Hindlimb muscle (tissue), 1 donor: ENCODE measurements at regions not wholly inside any gene's neighbourhood (a gene's known extent, or its start where the extent isn't known, plus 50 kb on each side); places are given as distances from the start of the nearest gene placed in this dataset.
"Not testable (repeated sequence)": the region's sequence is repeated elsewhere in the genome, so short reads cannot be mapped to it uniquely, and the experiment has no call there.

Experiments used
- DNase-seq: peaks from one replicate; pipeline ENCODE4 v3.0.0-alpha.2; 2013

DNA sequence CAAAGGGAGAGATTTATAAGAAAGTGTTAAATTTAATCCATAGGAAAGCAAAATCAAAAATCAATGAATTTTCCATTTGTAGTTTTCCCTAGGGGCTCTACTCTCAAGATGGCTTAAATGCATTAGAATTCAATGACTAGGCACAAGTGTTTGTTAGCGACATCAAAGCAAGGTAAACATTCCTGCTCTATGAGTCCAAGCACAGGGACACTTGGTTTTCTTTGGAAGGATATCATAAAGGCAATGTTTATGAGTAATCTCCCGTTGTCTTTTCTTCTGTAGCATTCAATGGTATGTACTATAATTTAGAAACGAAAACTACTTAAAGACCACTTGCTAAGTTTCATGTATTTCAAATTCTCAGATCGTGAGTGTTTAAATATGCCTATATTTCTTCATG lies 54.8 kb upstream of the ZNF717 start:
- DNase-seq, result not testable (repeated sequence)

DNA sequence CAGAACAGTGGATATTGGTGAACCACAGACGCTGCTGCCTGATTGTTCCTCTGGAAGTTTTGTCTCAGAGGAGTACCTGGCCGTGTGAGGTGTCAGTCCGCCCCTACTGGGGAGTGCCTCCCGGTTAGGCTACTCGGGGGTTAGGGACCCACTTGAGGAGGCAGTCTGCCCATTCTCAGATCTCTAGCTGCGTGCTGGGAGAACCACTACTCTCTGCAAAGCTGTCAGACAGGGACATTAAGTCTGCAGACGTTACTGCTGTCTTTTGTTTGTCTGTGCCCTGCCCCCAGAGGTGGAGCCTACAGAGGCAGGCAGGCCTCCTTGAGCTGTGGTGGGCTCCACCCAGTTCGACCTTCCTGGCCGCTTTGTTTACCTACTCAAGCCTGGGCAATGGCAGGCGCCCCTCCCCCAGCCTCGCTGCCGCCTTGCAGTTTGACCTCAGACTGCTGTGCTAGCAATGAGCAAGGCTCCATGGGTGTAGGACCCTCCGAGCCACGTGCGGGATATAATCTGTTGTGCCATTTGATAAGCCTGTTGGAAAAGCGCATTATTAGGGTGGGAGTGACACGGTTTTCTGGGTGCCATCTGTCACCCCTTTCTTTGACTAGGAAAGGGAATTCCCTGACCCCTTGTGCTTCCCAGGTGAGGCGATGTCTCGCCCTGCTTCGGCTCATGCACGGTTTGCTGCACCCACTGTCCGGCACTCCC lies 65.1 kb upstream of the ZNF717 start:
- DNase-seq, result not testable (repeated sequence)

DNA sequence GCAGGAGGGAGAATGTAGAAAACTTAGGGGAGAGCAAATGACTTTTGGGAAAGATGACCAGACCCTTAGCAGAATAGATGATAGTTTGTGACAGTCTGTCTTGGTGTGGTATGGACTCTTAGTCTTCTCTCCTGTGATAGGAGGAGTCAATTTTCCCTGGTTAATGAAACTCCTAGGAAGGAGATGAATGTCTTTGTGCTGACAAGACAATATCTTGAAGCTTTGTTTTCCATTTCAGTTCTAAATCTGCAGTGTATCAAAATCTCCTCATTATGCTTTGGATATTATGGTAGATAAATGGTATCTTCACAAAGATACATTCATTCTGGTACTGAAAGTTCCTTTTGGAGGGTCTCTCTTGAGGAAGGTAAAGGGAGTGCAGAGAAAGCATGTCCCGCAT lies 77.8 kb upstream of the ZNF717 start:
- DNase-seq, result no peak

DNA sequence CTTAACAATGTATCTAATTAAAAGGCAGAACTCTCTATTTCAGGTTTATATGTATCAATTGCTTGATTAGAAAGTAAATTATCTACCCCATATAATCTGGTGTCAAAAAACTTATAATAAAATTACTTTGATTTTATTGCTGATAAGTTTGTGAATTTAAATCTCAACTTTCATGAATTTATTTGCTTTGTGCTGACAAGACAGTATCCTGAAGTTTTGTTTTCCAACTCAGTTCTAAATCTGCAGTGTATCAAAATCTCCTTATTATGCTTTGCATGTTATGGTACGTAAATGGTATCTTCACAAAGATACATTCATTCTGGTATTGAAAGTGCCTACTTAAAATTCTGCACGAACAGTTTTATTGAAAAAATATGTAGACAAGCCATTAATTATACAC lies 78.5 kb upstream of the ZNF717 start:
- DNase-seq, result no peak

DNA sequence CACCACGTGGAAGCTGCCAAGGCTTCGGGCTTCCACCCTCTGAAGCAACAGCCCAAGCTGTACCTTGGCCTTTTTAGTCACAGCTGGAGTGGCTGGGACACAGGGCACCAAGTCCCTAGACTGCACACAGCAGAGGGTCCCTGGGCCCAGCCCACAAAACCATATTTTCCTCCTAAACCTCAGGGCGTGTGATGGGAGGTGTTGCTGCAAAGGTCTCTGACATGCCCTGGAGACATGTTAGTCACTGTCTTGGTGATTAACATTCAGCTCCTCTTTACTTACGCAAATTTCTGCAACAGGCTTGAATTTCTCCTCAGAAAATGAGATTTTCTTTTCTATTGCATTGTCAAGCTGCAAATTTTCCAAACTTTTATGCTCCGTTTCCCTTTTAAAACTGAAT lies 98.4 kb upstream of the ZNF717 start:
- DNase-seq, result not testable (repeated sequence)

DNA sequence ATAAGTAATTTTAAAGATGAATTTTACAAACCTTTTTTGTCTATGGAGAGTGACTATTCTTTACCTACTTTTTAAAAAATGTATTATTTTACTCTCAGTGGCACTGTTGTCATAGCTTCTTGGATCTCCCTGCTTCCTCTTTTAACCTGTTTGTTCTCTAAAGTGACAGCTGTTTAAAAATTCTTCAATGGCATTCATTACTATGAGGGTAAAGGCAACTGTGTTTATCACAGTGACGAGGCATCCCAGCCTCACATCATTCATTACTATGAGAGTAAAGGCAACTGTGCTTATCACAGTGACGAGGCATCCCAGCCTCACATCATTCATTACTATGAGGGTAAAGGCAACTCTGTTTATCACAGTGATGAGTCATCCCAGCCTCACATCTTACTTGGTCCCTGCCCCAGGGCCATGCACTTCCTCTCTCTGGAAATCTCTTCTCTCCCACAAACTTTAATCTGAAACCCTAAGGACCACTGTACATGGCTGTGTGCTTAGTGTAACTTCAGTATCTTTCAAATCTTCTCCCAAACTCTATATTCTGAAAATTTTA lies 101.7 kb upstream of the ZNF717 start:
- no peak for DNase-seq

DNA sequence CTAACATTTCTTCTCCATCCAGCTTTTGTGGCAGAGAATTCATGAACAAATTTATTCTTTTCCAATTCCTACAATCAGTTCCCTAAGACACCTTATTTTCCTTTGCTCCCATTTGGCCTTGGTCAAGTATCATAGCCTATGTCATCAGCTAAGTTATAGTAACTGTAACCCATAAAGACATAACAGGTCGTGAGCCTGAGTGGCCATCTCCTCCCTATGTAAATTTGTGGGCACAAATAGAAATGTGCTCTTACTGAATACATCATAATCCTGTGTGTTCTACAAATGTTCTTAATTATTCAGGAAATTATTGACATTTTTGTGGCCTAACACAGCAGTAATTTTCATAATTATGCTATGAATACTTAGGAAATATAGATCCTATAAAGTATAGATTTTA lies 108.9 kb upstream of the ZNF717 start:
- no peak for DNase-seq

DNA sequence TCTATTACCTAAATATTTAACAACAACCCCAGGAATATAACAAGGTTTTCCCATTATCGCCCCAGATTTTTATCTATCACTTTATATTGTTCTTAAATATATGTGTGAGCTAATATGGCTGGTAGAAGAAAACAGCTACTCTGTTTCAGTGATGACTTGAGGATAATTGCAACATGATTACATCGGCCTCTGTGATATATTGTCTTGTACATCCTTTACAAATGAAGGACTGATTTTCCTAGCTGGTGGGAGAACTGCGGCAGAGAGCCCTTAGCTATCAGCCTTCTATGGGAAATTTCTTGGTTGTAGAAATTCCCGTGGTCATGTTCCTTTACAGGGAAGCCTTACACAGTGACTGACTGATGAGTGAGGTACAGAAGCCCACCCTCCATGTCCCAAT lies 110.9 kb upstream of the ZNF717 start:
- no peak for DNase-seq

DNA sequence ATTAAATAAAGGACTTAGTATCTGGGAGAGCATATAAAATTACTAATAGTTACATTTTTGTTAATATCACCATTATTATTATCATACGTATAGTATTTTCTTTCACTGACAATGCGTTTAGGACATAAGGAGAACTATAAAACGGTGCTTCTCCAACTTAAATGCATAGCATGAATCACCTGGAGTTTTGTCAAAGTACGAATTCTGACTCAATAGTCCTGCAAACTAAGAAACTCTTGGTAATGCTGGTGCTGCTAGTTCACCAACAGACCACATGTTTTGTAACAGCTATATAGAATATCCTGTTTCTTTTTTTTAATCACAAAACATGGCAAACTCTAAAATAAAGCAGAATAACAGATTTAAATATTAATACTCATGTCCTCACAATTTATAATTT lies 116.1 kb upstream of the ZNF717 start:
- DNase-seq, result not testable (repeated sequence)

DNA sequence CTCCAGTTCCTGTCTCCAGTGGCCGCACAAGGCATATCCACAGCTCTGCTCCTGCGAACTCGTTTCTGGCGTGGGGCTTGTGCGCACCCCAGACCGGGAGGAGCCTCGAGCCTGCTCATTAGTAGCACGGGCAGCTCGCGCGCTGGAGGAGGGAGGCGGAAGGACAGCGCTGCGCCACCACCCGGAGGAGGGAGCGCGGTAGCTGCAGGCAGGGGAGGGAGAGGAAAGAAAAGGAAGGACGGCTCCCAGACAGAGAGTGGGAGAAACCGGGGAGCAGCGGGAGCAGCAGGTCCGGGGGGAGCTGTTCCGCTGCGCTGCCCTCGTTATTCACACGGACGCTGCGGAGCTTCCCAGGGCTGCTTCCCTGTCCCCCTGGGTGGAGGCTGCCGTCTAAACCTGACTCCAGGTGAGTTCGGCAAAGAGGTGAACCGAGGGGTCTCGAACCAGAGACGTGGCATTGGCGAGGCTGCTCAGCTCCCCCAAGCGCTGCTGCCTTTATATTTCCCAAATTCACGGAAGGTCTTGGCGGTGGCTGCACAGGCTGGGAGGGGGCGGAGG lies 121.3 kb upstream of the ZNF717 start:
- DNase-seq, result peak; percentile 48

DNA sequence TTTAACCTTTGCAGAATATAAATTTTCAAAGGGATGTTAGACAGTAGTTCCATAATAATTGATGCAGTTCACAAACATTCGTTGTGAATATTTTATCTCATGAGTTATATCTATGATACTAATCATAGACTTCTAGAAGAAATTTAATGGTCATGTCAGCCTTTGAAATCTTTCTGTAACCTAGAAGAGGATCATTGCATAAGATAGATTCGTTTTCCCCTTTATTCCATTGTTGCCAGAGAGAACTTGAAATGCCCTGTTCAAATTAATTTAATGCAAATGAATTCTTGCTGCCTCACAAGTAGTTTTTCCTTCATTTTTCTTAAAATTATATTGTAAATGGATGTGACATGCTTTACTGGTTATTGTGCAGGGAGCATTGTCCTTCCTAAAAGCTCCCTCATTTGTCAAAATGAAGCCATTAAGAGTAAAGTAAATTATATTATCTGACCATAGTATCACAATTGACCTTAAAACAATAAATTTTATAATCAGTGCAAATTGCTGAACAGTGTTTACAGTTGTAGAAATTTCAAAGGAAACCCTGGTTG lies 128.5 kb upstream of the ZNF717 start:
- DNase-seq, result no peak

DNA sequence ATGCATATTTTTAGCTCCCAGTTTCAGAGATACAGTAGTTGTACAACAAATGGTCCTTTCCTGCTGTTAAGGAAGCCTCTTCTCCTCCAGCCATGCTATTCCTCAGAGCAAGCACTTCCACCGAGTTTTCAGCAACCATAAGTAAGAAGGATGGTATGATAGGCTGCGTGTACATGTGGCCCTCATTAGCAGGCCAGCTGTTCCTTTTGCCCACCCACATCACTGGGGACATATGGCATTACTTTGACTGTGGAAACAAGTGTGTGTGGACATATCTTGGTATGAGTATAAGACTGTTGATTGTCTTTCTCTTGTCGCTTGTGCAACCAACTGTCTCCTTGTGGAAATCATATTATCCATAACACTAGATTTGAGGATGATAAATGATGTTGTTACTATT lies 129.4 kb upstream of the ZNF717 start:
- DNase-seq, result not testable (repeated sequence)

DNA sequence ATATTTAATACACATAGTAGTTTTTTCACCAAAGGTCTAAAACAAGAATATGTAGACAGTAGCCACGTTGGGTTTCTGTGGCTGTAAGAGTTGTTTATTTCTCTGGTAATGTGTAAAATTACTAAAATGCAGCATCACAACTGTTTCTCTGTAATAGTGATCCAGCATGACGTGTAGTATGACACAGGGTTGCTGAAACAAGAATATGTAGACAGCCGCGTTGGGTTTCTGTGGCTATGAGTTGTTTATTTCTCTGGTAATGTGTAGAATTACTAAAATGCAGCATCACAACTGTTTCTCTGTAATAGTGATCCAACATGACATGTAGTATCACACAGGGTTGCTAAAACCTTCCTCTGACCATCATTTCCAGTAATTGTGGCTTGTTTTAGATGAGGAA lies 153.6 kb upstream of the ZNF717 start:
- DNase-seq, result no peak

DNA sequence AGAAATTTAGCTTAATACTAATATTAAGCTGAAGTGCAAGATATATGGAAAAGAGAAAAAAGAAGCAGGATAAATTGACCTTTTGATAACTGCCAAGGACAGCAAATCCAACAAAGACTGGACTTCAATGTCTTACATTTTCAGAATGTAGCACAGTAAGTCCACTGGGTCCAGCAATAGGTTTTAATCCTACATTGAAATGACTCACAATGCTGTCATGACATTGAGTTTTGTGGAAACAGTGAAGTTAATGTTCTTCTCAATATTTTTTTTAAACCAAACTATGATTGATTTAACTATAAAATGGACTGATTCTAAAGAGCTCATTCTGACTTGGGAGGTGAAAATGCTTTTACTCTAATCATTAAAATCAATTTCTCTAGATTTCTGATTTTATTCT lies 166.6 kb upstream of the ZNF717 start:
- no peak for DNase-seq

DNA sequence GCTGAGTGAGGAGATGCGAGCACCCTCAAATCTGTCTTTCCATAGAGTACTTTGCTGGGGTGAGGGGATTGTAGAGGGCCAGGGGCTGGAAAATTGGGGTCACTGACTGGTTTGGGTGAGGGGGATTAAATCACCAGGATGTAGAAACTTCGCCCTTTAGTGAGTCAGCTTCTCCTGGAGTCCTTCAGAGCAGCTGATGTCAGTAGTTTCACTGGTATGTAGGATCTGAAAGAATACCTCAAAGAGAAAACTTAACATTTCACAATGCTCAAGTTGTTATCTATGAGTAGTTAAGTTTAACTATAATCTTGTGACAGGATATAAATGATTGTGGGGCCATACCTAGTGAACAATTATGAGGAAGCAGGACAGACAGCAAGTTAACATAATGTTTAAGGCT lies 174.7 kb upstream of the ZNF717 start:
- DNase-seq, result not testable (repeated sequence)

DNA sequence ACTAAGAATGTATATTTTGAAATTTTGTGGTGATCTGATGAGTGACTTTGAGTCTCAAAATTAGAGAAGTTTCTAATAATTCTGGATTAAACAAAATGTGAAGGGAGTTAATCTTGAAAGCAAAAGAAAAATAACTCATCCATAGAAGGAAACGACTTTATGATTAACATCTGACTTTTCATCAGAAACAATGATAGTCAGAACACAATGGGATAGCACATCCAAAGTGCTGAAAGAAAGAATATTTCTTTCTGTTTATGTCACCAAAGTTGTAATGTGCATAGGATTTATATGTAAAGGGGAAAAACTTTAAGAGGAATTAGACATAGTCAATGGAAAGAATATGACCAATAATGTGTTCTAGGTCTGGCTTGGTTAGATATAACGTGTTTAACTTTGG lies 176.7 kb upstream of the ZNF717 start:
- DNase-seq, result not testable (repeated sequence)

DNA sequence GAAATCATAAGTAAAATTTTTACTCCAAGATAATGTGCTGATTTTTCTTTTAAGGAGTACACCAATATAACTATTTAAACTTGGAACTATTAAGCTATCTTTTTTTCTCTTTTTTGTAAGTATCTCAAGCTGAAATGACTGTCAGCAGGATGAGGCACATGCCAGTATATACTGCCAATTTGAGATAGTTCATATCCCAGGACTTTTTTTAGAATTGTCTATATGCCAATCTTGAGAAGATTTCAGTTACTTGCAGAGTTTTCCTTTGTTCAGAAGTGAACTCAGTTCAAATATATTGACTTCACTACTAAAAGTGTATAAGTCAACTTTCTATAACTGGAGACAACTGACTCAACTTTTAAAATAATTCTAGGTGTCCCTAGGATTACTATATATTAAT lies 181.7 kb upstream of the ZNF717 start:
- DNase-seq, result no peak

DNA sequence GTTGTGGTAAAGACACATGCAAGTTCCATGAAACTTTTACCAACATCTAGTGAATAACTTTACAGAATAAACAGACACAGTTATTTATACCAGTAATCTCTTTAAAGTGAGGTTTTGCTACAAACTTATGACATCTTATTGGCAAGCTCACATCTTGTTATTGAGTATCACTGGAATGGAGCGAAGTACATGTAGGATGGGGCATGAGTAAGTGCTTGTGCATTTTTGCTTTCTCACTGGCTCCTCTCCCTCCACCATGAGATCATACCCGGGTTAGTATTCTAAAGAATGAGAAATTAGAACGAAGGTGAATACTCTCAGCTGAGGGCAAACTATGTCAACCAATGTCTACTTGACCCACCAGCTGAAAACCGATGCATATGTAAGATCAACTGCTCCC lies 193.3 kb upstream of the ZNF717 start:
- DNase-seq, result no peak

DNA sequence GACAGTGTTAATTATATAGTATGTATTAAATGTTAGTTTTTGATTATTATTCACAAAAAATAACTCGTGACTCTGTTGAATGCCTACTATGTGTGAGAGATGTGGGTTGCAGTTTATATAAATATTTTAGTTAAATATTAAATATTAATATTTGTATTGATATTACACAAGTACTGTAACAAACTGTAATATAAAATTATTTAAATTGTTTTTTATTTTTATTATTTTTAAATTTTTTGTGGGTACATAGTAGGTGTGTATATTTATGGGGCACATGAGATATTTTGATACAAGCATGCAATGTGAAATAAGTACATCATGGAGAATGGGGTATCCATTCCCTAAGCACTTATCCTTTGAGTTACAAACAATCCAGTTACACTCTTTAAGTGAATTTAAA lies 196.1 kb upstream of the ZNF717 start:
- DNase-seq, result no peak

DNA sequence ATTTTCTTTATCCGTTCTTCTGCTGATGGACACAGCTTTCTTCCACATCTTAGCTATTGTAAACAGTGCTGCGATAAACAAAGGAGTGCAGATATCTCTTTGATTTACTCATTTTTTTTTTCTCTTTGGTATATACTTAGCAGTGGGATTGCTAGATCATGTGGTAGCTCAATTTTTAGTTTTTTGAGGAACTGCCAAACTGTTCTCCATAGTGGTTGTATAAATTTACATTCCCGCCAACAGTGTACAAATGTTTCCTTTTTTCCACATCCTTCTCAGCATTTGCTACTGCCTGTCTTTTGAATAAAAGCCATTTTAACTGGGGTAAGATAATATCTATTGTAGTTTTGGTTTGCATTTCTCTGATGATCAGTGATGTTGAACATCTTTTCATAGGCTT lies 196.8 kb upstream of the ZNF717 start:
- no peak for DNase-seq

DNA sequence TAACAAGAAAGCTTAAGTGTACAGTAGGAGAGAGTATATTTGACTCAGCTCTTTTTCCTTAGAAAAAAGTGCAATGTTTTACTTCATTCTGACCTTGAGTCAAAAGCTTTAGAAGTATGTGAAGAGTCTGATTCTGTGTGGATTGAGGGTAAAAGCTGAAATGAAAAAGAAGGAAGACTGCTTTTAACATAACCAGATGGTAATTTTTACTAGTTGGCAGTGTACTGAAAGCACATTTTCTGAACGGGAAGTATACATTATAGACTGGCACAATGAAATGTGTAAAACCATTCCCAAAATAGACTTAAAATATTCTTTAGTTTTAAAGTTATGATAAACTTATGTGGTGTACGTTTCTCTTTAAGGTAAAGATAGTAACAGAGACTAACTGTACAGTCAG lies 197.8 kb upstream of the ZNF717 start:
- no peak for DNase-seq

DNA sequence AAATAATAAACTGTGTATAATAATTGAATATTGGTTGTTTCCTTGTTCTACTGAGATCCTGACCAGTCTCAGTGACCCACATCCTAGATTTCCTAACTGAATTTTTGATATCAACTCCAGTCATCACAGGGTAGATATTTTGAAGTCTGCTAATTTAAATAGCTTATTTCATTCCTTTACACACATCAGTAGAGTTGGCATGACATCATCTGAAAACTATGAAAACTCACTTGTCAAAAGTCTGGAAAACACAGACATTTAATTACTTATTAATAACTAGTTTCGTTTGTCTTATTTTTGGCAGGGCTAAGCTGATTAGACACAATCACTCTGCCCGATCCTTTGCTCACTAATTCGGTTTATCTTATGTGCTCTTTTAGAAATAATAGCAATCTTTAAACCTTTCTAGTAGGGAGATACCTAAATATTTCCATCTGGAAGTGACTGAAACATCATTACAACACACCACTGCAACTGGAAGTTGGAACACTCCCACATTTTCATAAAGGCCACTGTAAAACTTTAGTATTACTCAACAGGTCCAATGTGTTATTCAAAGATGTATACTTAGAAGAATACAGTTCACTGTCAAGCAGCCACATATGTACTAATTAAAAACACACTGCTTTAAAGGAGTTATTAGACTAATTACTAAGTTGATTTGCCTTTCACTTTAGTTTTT lies 198.4 kb upstream of the ZNF717 start:
- DNase-seq, result no peak

DNA sequence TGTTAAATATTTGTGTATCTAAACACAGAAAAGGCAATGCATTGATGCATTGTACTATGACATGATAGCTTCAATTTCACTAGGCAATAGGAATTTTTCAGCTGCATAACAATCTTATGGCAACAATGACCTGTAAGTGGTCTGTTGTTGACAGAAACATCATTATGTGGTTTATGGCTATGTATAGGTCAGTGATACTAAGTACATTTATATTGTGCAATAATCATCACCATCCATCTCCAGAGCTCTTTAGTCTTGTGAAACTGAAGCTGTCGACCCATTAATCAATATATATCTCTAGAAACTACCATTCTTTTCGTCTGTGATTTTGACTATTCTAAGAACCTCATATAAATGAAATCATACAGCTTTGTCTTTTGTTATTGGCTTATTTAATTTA lies 200.1 kb upstream of the ZNF717 start:
- DNase-seq, result no peak

DNA sequence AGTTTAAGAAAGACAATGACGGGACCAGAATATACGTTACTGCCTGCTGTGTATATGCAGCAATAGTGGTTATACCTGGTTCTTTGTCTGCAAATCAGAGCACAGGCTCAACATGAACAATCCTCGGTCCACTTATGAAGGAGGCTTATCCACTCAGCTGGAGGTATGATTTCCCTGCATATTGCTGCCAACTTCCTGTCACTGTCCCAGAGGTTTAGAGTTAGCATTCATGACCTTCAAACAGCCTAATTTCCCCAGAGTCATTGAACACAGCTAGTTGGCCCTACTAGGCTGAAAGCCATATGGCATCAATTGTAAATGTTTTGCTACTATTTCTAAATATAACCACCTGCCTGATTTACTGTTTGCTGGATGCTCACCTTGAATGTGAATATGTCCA lies 224.9 kb upstream of the ZNF717 start:
- no peak for DNase-seq
